ENCODE measurements at regions not wholly inside any gene's neighbourhood (a gene's known extent, or its start where the extent isn't known, plus 50 kb on each side); places are given as distances from the start of the nearest gene placed in this dataset.
A peak's percentile ranks its signal among the peaks of the same experiment; 100 is the strongest.

- no peak for TF ChIP-seq POLR2AphosphoS5 (IDR thresholded peaks at IDR 0.05)
- no peak for TF ChIP-seq CTCF (IDR thresholded peaks at IDR 0.05)
- no peak for TF ChIP-seq EP300 (IDR thresholded peaks at IDR 0.05)
- TF ChIP-seq POLR2A (IDR thresholded peaks at IDR 0.05) = no peak
- DNase-seq (ENCODE audit: low spot score in 2 of 2) = peak; percentile 56 to 75
- no peak overlapping the region for H3K27ac ChIP-seq
Measured at GRCh38 chr2:239820836-239821693, 204.1 kb downstream of the NDUFA10 start.

GRCh38 chr2:239819974-239820555 is 205.1 kb downstream of the NDUFA10 start:
- no peak for TF ChIP-seq POLR2A (IDR thresholded peaks at IDR 0.05)
- TF ChIP-seq POLR2AphosphoS5 (IDR thresholded peaks at IDR 0.05) = no peak
- no peak for TF ChIP-seq EP300 (IDR thresholded peaks at IDR 0.05)
- TF ChIP-seq CTCF (IDR thresholded peaks at IDR 0.05) = no peak
- DNase-seq (ENCODE audit: low spot score in 2 of 2) = peak; percentile 40 to 46
- no peak overlapping the region for H3K27ac ChIP-seq
- no peaks in the 10 kb centered on the region for H3K9me3 ChIP-seq
- H3K4me1 ChIP-seq = peaks cover 6% of the 10 kb centered on the region
- WGBS = 62% methylated on average over 17 of the region's 17 CpGs
- no peak overlapping the region for H3K4me3 ChIP-seq
- H3K27me3 ChIP-seq = peaks cover 12% of the 10 kb centered on the region
- H3K36me3 ChIP-seq = no peaks in the 10 kb centered on the region

More at GRCh38 chr2:239820836-239821693, 204.1 kb downstream of the NDUFA10 start:
- WGBS = 84% methylated on average over 14 of the region's 16 CpGs
- Histone ChIP-seq H3K9me3 (no peaks in the 10 kb centered on the region), H3K4me3 (no peak overlapping the region), H3K36me3 (no peaks in the 10 kb centered on the region), H3K4me1 (peaks cover 5% of the 10 kb centered on the region), H3K27me3 (peaks cover 12% of the 10 kb centered on the region)

- Histone ChIP-seq H3K36me3 (no peaks in the 10 kb centered on the region), H3K9me3 (no peaks in the 10 kb centered on the region), H3K4me3 (no peak overlapping the region), H3K27me3 (peaks cover 12% of the 10 kb centered on the region), H3K4me1 (peaks cover 10% of the 10 kb centered on the region), H3K27ac (no peak overlapping the region)
- 92% methylated on average over 6 of the region's 17 CpGs for WGBS
- TF ChIP-seq EP300 (IDR thresholded peaks at IDR 0.05) = no peak
- TF ChIP-seq POLR2A (IDR thresholded peaks at IDR 0.05) = no peak
- no peak for TF ChIP-seq POLR2AphosphoS5 (IDR thresholded peaks at IDR 0.05)
- TF ChIP-seq CTCF (IDR thresholded peaks at IDR 0.05) = no peak
- peak; percentile 40 to 65 for DNase-seq (ENCODE audit: low spot score in 2 of 2)
Measured at GRCh38 chr2:239819091-239819973, 205.8 kb downstream of the NDUFA10 start.

GRCh38 chr2:239818531-239819011 is 206.6 kb downstream of the NDUFA10 start:
- WGBS = 83% methylated on average over 9 of the region's 9 CpGs
- TF ChIP-seq CTCF (IDR thresholded peaks at IDR 0.05) = no peak
- TF ChIP-seq EP300 (IDR thresholded peaks at IDR 0.05) = no peak
- TF ChIP-seq POLR2AphosphoS5 (IDR thresholded peaks at IDR 0.05) = no peak
- no peak for TF ChIP-seq POLR2A (IDR thresholded peaks at IDR 0.05)
- Histone ChIP-seq H3K27ac (no peak overlapping the region), H3K36me3 (no peaks in the 10 kb centered on the region), H3K4me3 (no peak overlapping the region), H3K27me3 (peaks cover 12% of the 10 kb centered on the region), H3K4me1 (peaks cover 14% of the 10 kb centered on the region), H3K9me3 (no peaks in the 10 kb centered on the region)
- peak; percentile 46 to 56 for DNase-seq (ENCODE audit: low spot score in 2 of 2)

Data from suprapubic skin (tissue), 4 donors.